GM12878 (cell line): ENCODE measurements at regions not wholly inside any gene's neighbourhood (a gene's known extent, or its start where the extent isn't known, plus 50 kb on each side); places are given as distances from the start of the nearest gene placed in this dataset.

Experiments
- ASH2L ChIP-seq: fragments of 300-600, 200-600 bp; sonication (generic); IDR thresholded peaks from 2 replicates; pipeline ENCODE4 v1.6.1; 2017; ENCODE audit warnings: low read depth, mild to moderate bottlenecking, borderline replicate concordance
- CBX3 ChIP-seq: fragments of 200-600 bp; sonication (generic); IDR thresholded peaks from 2 replicates; pipeline ENCODE4 v1.6.1; 2016; ENCODE audit warnings: low read depth, borderline replicate concordance
- CHD2 ChIP-seq: IDR thresholded peaks from 2 replicates; pipeline ENCODE4 v1.6.1; 2011; ENCODE audit warnings: low read depth, low read length, improper control_type of control experiment, borderline replicate concordance
- JUND ChIP-seq: IDR thresholded peaks from 2 replicates; pipeline ENCODE4 v1.6.1; 2012; ENCODE audit warnings: low read depth, mild to moderate bottlenecking, low read length, improper control_type of control experiment, moderate library complexity
- POLR2A ChIP-seq: IDR thresholded peaks from 2 replicates; pipeline ENCODE4 v1.6.1; 2011; ENCODE audit warnings: low read depth, mild to moderate bottlenecking, low read length
- POLR2AphosphoS5 ChIP-seq: IDR thresholded peaks from 2 replicates; pipeline ENCODE4 v1.6.1; 2011; ENCODE audit warnings: mild to moderate bottlenecking, low read length, inconsistent platforms
- RAD51 ChIP-seq: fragments of 450-650 bp; IDR thresholded peaks from 2 replicates; pipeline ENCODE4 v1.6.1; 2016; ENCODE audit warnings: moderate library complexity, mild to moderate bottlenecking, inconsistent platforms
- SIN3A ChIP-seq: IDR thresholded peaks from 2 replicates; pipeline ENCODE4 v1.6.1; 2012; ENCODE audit warnings: low read depth, low read length, improper control_type of control experiment
- ZNF384 ChIP-seq: IDR thresholded peaks from 2 replicates; pipeline ENCODE4 v1.6.1; 2012; ENCODE audit warnings: low read depth, mild to moderate bottlenecking, low read length, improper control_type of control experiment, borderline replicate concordance
- ZZZ3 ChIP-seq: IDR thresholded peaks from 2 replicates; pipeline ENCODE4 v1.6.1; 2011; ENCODE audit warnings: low read depth; ENCODE audit not compliant: control insufficient read depth, insufficient read length
- TF ChIP-seq, protein P1 (sequence below), 3 experiments: IDR thresholded peaks in 2 of 3; conservative IDR thresholded peaks in 1 of 3; 2 replicates each; pipeline ENCODE4 v1.5.1; 2011; ENCODE audit warnings: low read depth in 3 of 3, low read length in 3 of 3, mild to moderate bottlenecking in 3 of 3, control low read depth in 2 of 3, moderate library complexity in 2 of 3, inconsistent platforms in 1 of 3, mixed read lengths in 1 of 3; ENCODE audit not compliant: control insufficient read depth in 2 of 3, insufficient read depth in 1 of 3; ENCODE audit errors: extremely low read depth in 1 of 3

DNA sequence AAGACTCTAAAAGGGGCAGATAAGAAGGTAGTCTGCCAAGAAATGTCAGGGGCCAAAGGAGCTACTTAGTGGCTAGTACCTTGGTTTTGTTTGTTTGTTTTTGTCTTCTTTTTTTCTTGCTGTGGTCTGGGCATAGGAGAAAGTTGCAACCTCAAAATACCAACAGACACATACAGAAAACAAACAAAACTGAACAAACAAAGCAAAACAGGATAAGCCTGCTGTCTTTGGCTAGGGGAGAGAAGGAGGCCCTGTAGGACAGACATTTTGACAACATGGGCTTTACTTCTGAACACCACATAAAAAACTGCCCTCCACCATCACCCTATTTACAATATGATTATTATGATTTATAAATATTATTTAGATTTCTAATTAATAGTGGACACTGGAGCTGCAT lies 460.8 kb downstream of the PTH2R start:
- TF ChIP-seq, protein P1, sequence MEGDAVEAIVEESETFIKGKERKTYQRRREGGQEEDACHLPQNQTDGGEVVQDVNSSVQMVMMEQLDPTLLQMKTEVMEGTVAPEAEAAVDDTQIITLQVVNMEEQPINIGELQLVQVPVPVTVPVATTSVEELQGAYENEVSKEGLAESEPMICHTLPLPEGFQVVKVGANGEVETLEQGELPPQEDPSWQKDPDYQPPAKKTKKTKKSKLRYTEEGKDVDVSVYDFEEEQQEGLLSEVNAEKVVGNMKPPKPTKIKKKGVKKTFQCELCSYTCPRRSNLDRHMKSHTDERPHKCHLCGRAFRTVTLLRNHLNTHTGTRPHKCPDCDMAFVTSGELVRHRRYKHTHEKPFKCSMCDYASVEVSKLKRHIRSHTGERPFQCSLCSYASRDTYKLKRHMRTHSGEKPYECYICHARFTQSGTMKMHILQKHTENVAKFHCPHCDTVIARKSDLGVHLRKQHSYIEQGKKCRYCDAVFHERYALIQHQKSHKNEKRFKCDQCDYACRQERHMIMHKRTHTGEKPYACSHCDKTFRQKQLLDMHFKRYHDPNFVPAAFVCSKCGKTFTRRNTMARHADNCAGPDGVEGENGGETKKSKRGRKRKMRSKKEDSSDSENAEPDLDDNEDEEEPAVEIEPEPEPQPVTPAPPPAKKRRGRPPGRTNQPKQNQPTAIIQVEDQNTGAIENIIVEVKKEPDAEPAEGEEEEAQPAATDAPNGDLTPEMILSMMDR (IDR thresholded peaks at IDR 0.05 in 2 of 3, conservative IDR thresholded peaks at IDR 0.05 in 1 of 3; ENCODE audit: control insufficient read depth in 2 of 3, extremely low read depth in 1 of 3, insufficient read depth in 1 of 3, low read depth in 3 of 3, low read length in 3 of 3): no peak
- TF ChIP-seq ZNF384: no peak
- no peak for TF ChIP-seq POLR2A
- TF ChIP-seq SIN3A: no peak
- no peak for TF ChIP-seq ASH2L
- no peak for TF ChIP-seq CHD2
- no peak for TF ChIP-seq RAD51
- no peak for TF ChIP-seq ZZZ3
- TF ChIP-seq POLR2AphosphoS5: no peak
- TF ChIP-seq CBX3: no peak
- TF ChIP-seq JUND: no peak
